ENCODE measurements at regions not wholly inside any gene's neighbourhood (a gene's known extent, or its start where the extent isn't known, plus 50 kb on each side); places are given as distances from the start of the nearest gene placed in this dataset.

DNA sequence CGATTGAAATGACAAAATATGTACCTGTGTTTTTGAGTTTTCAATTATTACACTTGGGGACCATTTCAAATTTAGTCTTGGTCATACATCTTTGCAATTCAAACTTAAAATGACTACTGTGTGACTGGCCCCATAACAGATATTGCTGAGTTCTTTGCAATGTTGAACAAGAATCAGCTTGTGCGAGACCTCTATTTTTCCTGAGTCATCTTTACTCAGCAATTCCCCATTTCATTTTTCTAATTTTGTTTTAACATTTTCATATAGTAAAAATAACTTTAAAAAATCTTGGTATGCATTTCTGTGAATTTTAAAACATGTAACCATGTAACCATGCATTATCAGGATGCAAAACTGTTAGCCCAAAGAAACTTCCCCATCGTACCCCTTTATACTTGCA is 678.1 kb downstream of the ANKRD7 start:
- Histone ChIP-seq H3K36me3 (ENCODE audit: insufficient read depth) (no peaks in the 10 kb centered on the region), H3K9me2 (ENCODE audit: insufficient read depth) (no peaks in the 10 kb centered on the region), H3F3A (replicated peaks; ENCODE audit: low read depth) (no peaks in the 10 kb centered on the region), H3K79me2 (replicated peaks; ENCODE audit: insufficient read depth) (no peaks in the 10 kb centered on the region), H3K4me1 (ENCODE audit: insufficient read depth) (peaks cover 6% of the 10 kb centered on the region; the same call in 1 of the 2 replicates), H3K27me3 (ENCODE audit: insufficient read depth) (no peaks in the 10 kb centered on the region), H2AFZ (no peak overlapping the region), H3K4me2 (no peak overlapping the region), H3K27ac (ENCODE audit: low read depth) (no peak overlapping the region), H3K4me3 (no peak overlapping the region), H4K20me1 (replicated peaks; ENCODE audit: insufficient read depth) (no peaks in the 10 kb centered on the region)
- DNase-seq (ENCODE audit: low spot score) (no peak), ATAC-seq (no peak)
- peaks cover 3% of the 10 kb centered on the region; the same call in 1 of the 3 replicates for H3K9me3 Mint-ChIP-seq
- H3K27ac Mint-ChIP-seq: no peak overlapping the region
- no peaks in the 10 kb centered on the region for H3K36me3 Mint-ChIP-seq (ENCODE audit: low read depth)
- TF ChIP-seq ZNF331 (CRISPR knock-in tag; IDR thresholded peaks at IDR 0.05; ENCODE audit: low read depth): no peak
- TF ChIP-seq, protein P1, sequence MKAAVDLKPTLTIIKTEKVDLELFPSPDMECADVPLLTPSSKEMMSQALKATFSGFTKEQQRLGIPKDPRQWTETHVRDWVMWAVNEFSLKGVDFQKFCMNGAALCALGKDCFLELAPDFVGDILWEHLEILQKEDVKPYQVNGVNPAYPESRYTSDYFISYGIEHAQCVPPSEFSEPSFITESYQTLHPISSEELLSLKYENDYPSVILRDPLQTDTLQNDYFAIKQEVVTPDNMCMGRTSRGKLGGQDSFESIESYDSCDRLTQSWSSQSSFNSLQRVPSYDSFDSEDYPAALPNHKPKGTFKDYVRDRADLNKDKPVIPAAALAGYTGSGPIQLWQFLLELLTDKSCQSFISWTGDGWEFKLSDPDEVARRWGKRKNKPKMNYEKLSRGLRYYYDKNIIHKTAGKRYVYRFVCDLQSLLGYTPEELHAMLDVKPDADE (IDR thresholded peaks at IDR 0.05): no peak
- TF ChIP-seq, protein P2, sequence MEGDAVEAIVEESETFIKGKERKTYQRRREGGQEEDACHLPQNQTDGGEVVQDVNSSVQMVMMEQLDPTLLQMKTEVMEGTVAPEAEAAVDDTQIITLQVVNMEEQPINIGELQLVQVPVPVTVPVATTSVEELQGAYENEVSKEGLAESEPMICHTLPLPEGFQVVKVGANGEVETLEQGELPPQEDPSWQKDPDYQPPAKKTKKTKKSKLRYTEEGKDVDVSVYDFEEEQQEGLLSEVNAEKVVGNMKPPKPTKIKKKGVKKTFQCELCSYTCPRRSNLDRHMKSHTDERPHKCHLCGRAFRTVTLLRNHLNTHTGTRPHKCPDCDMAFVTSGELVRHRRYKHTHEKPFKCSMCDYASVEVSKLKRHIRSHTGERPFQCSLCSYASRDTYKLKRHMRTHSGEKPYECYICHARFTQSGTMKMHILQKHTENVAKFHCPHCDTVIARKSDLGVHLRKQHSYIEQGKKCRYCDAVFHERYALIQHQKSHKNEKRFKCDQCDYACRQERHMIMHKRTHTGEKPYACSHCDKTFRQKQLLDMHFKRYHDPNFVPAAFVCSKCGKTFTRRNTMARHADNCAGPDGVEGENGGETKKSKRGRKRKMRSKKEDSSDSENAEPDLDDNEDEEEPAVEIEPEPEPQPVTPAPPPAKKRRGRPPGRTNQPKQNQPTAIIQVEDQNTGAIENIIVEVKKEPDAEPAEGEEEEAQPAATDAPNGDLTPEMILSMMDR (conservative IDR thresholded peaks at IDR 0.05; ENCODE audit: low read depth in 2 of 2): no peak
- TF ChIP-seq STAT1 (IDR thresholded peaks at IDR 0.05; ENCODE audit: unreplicated experiment): no peak
- no peak for TF ChIP-seq POLR2AphosphoS5 (IDR thresholded peaks at IDR 0.05; ENCODE audit: low read depth)
- TF ChIP-seq NANOG (IDR thresholded peaks at IDR 0.05; ENCODE audit: borderline replicate concordance): no peak
- TF ChIP-seq, protein P3, sequence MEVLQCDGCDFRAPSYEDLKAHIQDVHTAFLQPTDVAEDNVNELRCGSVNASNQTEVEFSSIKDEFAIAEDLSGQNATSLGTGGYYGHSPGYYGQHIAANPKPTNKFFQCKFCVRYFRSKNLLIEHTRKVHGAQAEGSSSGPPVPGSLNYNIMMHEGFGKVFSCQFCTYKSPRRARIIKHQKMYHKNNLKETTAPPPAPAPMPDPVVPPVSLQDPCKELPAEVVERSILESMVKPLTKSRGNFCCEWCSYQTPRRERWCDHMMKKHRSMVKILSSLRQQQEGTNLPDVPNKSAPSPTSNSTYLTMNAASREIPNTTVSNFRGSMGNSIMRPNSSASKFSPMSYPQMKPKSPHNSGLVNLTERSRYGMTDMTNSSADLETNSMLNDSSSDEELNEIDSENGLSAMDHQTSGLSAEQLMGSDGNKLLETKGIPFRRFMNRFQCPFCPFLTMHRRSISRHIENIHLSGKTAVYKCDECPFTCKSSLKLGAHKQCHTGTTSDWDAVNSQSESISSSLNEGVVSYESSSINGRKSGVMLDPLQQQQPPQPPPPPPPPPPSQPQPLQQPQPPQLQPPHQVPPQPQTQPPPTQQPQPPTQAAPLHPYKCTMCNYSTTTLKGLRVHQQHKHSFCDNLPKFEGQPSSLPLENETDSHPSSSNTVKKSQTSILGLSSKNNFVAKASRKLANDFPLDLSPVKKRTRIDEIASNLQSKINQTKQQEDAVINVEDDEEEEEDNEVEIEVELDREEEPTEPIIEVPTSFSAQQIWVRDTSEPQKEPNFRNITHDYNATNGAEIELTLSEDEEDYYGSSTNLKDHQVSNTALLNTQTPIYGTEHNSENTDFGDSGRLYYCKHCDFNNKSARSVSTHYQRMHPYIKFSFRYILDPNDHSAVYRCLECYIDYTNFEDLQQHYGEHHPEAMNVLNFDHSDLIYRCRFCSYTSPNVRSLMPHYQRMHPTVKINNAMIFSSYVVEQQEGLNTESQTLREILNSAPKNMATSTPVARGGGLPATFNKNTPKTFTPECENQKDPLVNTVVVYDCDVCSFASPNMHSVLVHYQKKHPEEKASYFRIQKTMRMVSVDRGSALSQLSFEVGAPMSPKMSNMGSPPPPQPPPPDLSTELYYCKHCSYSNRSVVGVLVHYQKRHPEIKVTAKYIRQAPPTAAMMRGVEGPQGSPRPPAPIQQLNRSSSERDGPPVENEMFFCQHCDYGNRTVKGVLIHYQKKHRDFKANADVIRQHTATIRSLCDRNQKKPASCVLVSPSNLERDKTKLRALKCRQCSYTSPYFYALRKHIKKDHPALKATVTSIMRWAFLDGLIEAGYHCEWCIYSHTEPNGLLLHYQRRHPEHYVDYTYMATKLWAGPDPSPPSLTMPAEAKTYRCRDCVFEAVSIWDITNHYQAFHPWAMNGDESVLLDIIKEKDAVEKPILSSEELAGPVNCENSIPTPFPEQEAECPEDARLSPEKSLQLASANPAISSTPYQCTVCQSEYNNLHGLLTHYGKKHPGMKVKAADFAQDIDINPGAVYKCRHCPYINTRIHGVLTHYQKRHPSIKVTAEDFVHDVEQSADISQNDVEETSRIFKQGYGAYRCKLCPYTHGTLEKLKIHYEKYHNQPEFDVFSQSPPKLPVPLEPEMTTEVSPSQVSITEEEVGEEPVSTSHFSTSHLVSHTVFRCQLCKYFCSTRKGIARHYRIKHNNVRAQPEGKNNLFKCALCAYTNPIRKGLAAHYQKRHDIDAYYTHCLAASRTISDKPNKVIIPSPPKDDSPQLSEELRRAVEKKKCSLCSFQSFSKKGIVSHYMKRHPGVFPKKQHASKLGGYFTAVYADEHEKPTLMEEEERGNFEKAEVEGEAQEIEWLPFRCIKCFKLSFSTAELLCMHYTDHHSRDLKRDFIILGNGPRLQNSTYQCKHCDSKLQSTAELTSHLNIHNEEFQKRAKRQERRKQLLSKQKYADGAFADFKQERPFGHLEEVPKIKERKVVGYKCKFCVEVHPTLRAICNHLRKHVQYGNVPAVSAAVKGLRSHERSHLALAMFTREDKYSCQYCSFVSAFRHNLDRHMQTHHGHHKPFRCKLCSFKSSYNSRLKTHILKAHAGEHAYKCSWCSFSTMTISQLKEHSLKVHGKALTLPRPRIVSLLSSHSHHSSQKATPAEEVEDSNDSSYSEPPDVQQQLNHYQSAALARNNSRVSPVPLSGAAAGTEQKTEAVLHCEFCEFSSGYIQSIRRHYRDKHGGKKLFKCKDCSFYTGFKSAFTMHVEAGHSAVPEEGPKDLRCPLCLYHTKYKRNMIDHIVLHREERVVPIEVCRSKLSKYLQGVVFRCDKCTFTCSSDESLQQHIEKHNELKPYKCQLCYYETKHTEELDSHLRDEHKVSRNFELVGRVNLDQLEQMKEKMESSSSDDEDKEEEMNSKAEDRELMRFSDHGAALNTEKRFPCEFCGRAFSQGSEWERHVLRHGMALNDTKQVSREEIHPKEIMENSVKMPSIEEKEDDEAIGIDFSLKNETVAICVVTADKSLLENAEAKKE (CRISPR knock-in tag; IDR thresholded peaks at IDR 0.05): no peak
- TF ChIP-seq CREB1 (CRISPR knock-in tag; IDR thresholded peaks at IDR 0.05; ENCODE audit: low read depth): no peak
- TF ChIP-seq, protein P4, sequence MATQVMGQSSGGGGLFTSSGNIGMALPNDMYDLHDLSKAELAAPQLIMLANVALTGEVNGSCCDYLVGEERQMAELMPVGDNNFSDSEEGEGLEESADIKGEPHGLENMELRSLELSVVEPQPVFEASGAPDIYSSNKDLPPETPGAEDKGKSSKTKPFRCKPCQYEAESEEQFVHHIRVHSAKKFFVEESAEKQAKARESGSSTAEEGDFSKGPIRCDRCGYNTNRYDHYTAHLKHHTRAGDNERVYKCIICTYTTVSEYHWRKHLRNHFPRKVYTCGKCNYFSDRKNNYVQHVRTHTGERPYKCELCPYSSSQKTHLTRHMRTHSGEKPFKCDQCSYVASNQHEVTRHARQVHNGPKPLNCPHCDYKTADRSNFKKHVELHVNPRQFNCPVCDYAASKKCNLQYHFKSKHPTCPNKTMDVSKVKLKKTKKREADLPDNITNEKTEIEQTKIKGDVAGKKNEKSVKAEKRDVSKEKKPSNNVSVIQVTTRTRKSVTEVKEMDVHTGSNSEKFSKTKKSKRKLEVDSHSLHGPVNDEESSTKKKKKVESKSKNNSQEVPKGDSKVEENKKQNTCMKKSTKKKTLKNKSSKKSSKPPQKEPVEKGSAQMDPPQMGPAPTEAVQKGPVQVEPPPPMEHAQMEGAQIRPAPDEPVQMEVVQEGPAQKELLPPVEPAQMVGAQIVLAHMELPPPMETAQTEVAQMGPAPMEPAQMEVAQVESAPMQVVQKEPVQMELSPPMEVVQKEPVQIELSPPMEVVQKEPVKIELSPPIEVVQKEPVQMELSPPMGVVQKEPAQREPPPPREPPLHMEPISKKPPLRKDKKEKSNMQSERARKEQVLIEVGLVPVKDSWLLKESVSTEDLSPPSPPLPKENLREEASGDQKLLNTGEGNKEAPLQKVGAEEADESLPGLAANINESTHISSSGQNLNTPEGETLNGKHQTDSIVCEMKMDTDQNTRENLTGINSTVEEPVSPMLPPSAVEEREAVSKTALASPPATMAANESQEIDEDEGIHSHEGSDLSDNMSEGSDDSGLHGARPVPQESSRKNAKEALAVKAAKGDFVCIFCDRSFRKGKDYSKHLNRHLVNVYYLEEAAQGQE (IDR thresholded peaks at IDR 0.05; ENCODE audit: unreplicated experiment): no peak
- TF ChIP-seq JUNB (IDR thresholded peaks at IDR 0.05; ENCODE audit: unreplicated experiment): no peak
- TF ChIP-seq EZH2 (IDR thresholded peaks at IDR 0.05; ENCODE audit: low read depth, unreplicated experiment): no peak
- no peak for TF ChIP-seq ZNF114 (CRISPR knock-in tag; IDR thresholded peaks at IDR 0.05)
- TF ChIP-seq EZH2phosphoT487 (IDR thresholded peaks at IDR 0.05; ENCODE audit: unreplicated experiment): no peak
- no peaks in the 10 kb centered on the region for H3K27me3 Mint-ChIP-seq (ENCODE audit: insufficient read depth, low read depth, poor library complexity)
- peaks cover 14% of the 10 kb centered on the region for H3K4me1 Mint-ChIP-seq
- no peak overlapping the region for H3K4me3 Mint-ChIP-seq

Measured in GM23338 (cell line).